ENCODE measurements at regions not wholly inside any gene's neighbourhood (a gene's known extent, or its start where the extent isn't known, plus 50 kb on each side); places are given as distances from the start of the nearest gene placed in this dataset.

DNA sequence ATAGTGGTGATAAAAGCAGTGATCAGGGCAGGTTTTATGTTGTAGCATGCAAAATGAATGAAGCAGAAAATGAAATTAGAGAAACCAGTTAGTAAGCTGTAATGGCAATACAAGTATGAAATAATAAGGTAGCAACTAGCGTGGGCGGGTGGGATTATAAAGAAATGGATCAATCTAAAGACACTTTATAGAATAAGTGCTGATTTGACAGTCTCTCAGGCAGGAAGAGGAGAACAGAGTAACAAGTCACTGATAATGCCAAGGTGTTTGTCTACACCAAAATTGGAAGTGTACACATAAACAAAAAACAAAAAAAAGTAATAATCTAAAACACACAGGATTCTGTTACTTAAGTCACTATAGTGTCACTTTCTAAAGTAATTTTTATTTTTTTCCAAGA lies 51.0 kb upstream of the PCBP1 start:
- peak overlapping the region in 1 of 3 donors; percentile 51 for H3K27ac Mint-ChIP-seq
- no peaks in the 10 kb centered on the region for H3K9me3 Mint-ChIP-seq
- Histone ChIP-seq H3K36me3 (ENCODE audit: control insufficient read depth, insufficient read depth, low read length) (peaks cover 10% of the 10 kb centered on the region), H3K9me3 (ENCODE audit: control insufficient read depth in 2 of 2, low read length in 2 of 2) (no peaks in the 10 kb centered on the region), H3K27ac (ENCODE audit: insufficient read depth, low read length, poor library complexity, severe bottlenecking) (peak overlapping the region; percentile 7), H3K27me3 (ENCODE audit: control insufficient read depth, insufficient read depth, low read length) (no peaks in the 10 kb centered on the region), H3K4me1 (ENCODE audit: control insufficient read depth, insufficient read depth, low read length, poor library complexity, severe bottlenecking) (no peaks in the 10 kb centered on the region), H3K4me3 (ENCODE audit: low read depth, low read length) (no peak overlapping the region)
- H3K27me3 Mint-ChIP-seq = no peaks in the 10 kb centered on the region
- no peak for DNase-seq
- peaks cover 0 to 20% (median 6%) of the 10 kb centered on the region in 4 donors for H3K4me1 Mint-ChIP-seq
- peaks cover 27% of the 10 kb centered on the region for H3K36me3 Mint-ChIP-seq
- no peak for ATAC-seq (ENCODE audit: low read depth in 2 of 2)
- H3K4me3 Mint-ChIP-seq = no peak overlapping the region

GRCh38 chr2:70035344-70035844 lies 51.9 kb upstream of the PCBP1 start:
- H3K27ac Mint-ChIP-seq = no peak overlapping the region
- H3K9me3 Mint-ChIP-seq = no peaks in the 10 kb centered on the region
- Histone ChIP-seq H3K9me3 (ENCODE audit: control insufficient read depth in 2 of 2, low read length in 2 of 2) (no peaks in the 10 kb centered on the region), H3K4me3 (ENCODE audit: low read depth, low read length) (no peak overlapping the region), H3K27ac (ENCODE audit: insufficient read depth, low read length, poor library complexity, severe bottlenecking) (no peak overlapping the region), H3K4me1 (ENCODE audit: control insufficient read depth, insufficient read depth, low read length, poor library complexity, severe bottlenecking) (no peaks in the 10 kb centered on the region), H3K27me3 (ENCODE audit: control insufficient read depth, insufficient read depth, low read length) (no peaks in the 10 kb centered on the region), H3K36me3 (ENCODE audit: control insufficient read depth, insufficient read depth, low read length) (peaks cover 10% of the 10 kb centered on the region)
- no peaks in the 10 kb centered on the region for H3K27me3 Mint-ChIP-seq
- peaks cover 32% of the 10 kb centered on the region for H3K36me3 Mint-ChIP-seq
- no peak for DNase-seq
- peaks cover 0 to 20% (median 5%) of the 10 kb centered on the region in 4 donors for H3K4me1 Mint-ChIP-seq
- no peak for ATAC-seq (ENCODE audit: low read depth in 2 of 2)
- H3K4me3 Mint-ChIP-seq = no peak overlapping the region

- Histone ChIP-seq H3K4me1 (ENCODE audit: control insufficient read depth, insufficient read depth, low read length, poor library complexity, severe bottlenecking) (no peaks in the 10 kb centered on the region), H3K27me3 (ENCODE audit: control insufficient read depth, insufficient read depth, low read length) (no peaks in the 10 kb centered on the region), H3K27ac (ENCODE audit: insufficient read depth, low read length, poor library complexity, severe bottlenecking) (no peak overlapping the region), H3K36me3 (ENCODE audit: control insufficient read depth, insufficient read depth, low read length) (peaks cover 8% of the 10 kb centered on the region), H3K9me3 (ENCODE audit: control insufficient read depth in 2 of 2, low read length in 2 of 2) (no peaks in the 10 kb centered on the region), H3K4me3 (ENCODE audit: low read depth, low read length) (no peak overlapping the region)
- Mint-ChIP-seq H3K9me3 (no peaks in the 10 kb centered on the region), H3K27ac (peak overlapping the region in 2 of 3 donors; percentile 36 to 66), H3K36me3 (peaks cover 27% of the 10 kb centered on the region), H3K4me1 (peaks cover 0 to 8% (median 2%) of the 10 kb centered on the region in 4 donors), H3K27me3 (no peaks in the 10 kb centered on the region), H3K4me3 (no peak overlapping the region)
- no peak for DNase-seq
- no peak for ATAC-seq (ENCODE audit: low read depth in 2 of 2)
Observed at GRCh38 chr2:70030724-70031420, 56.4 kb upstream of the PCBP1 start.

- H3K9me3 Mint-ChIP-seq = no peaks in the 10 kb centered on the region
- H3K4me3 Mint-ChIP-seq = no peak overlapping the region
- ATAC-seq (ENCODE audit: low read depth in 2 of 2) (peak in 1 of 2 donors; percentile 34), DNase-seq (no peak)
- H3K4me1 Mint-ChIP-seq = peaks cover 0 to 9% (median 1%) of the 10 kb centered on the region in 4 donors
- no peak overlapping the region for H3K27ac Mint-ChIP-seq
- Histone ChIP-seq H3K27ac (ENCODE audit: insufficient read depth, low read length, poor library complexity, severe bottlenecking) (no peak overlapping the region), H3K36me3 (ENCODE audit: control insufficient read depth, insufficient read depth, low read length) (peaks cover 10% of the 10 kb centered on the region), H3K4me3 (ENCODE audit: low read depth, low read length) (no peak overlapping the region), H3K9me3 (ENCODE audit: control insufficient read depth in 2 of 2, low read length in 2 of 2) (no peaks in the 10 kb centered on the region), H3K4me1 (ENCODE audit: control insufficient read depth, insufficient read depth, low read length, poor library complexity, severe bottlenecking) (no peaks in the 10 kb centered on the region), H3K27me3 (ENCODE audit: control insufficient read depth, insufficient read depth, low read length) (no peaks in the 10 kb centered on the region)
- H3K36me3 Mint-ChIP-seq = peaks cover 32% of the 10 kb centered on the region
- no peaks in the 10 kb centered on the region for H3K27me3 Mint-ChIP-seq
Observed at GRCh38 chr2:70029814-70030409, 57.4 kb upstream of the PCBP1 start.

DNA sequence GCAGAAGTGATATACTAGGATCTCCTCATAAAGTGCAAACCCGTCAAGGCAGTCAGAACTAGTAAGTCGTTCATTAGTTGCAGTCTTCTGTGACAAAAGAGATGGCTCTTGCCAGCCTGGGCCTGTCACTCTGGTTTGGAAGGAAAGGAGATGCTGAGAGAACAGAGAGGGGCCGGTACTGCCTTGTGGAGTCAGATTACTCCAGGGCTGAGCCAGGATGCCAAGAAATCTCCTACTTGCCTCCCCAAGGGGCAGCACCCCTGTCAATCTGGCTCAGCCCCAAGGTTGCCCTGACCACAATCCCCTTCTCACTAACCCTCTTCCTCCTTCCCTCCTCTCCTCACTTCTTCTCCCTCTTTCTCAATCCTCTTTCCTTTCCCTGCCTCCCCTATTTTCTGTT lies 62.9 kb upstream of the ASPRV1 start:
- peaks cover 5% of the 10 kb centered on the region for H3K36me3 ChIP-seq (ENCODE audit: control insufficient read depth, insufficient read depth, low read length)
- H3K9me3 ChIP-seq (ENCODE audit: control insufficient read depth in 2 of 2, low read length in 2 of 2) = no peaks in the 10 kb centered on the region
- Mint-ChIP-seq H3K36me3 (peaks cover 29% of the 10 kb centered on the region), H3K4me3 (no peak overlapping the region), H3K9me3 (no peaks in the 10 kb centered on the region), H3K4me1 (peaks cover 0 to 11% (median 5%) of the 10 kb centered on the region in 4 donors), H3K27me3 (no peaks in the 10 kb centered on the region), H3K27ac (peak overlapping the region in 1 of 3 donors; percentile 88)
- DNase-seq (no peak), ATAC-seq (ENCODE audit: low read depth in 2 of 2) (no peak)
- no peak overlapping the region for H3K4me3 ChIP-seq (ENCODE audit: low read depth, low read length)
- H3K27me3 ChIP-seq (ENCODE audit: control insufficient read depth, insufficient read depth, low read length) = no peaks in the 10 kb centered on the region
- no peaks in the 10 kb centered on the region for H3K4me1 ChIP-seq (ENCODE audit: control insufficient read depth, insufficient read depth, low read length, poor library complexity, severe bottlenecking)
- H3K27ac ChIP-seq (ENCODE audit: insufficient read depth, low read length, poor library complexity, severe bottlenecking) = no peak overlapping the region

DNA sequence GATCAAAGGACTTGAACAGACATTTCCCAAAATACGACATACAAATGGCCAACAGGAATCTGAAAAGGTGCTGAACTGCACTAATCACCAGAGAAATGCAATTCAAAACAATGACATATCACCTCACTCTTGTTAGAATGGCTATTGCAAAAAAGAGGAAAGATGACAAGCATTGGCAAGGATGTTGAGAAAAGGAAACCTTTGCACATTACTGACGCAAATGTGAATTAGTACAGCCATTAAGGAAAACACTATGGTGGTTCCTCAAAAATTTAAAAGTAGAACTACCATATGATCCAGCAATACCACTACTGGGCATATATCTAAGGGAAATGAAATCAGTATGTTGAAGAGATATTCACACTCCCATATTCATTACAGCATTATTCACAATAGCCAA lies 57.7 kb upstream of the ASPRV1 start:
- no peak for DNase-seq
- H3K4me3 Mint-ChIP-seq = no peak overlapping the region

GRCh38 chr2:70017962-70018361 lies 56.5 kb upstream of the ASPRV1 start:
- Histone ChIP-seq H3K36me3 (ENCODE audit: control insufficient read depth, insufficient read depth, low read length) (peaks cover 9% of the 10 kb centered on the region), H3K4me1 (ENCODE audit: control insufficient read depth, insufficient read depth, low read length, poor library complexity, severe bottlenecking) (no peaks in the 10 kb centered on the region), H3K9me3 (ENCODE audit: control insufficient read depth in 2 of 2, low read length in 2 of 2) (no peaks in the 10 kb centered on the region), H3K27me3 (ENCODE audit: control insufficient read depth, insufficient read depth, low read length) (no peaks in the 10 kb centered on the region), H3K27ac (ENCODE audit: insufficient read depth, low read length, poor library complexity, severe bottlenecking) (no peak overlapping the region), H3K4me3 (ENCODE audit: low read depth, low read length) (no peak overlapping the region)
- H3K36me3 Mint-ChIP-seq = peaks cover 47% of the 10 kb centered on the region
- no peak overlapping the region for H3K27ac Mint-ChIP-seq
- H3K4me1 Mint-ChIP-seq = peaks cover 16 to 28% (median 17%) of the 10 kb centered on the region in 4 donors
- DNase-seq = no peak
- H3K4me3 Mint-ChIP-seq = no peak overlapping the region
- ATAC-seq (ENCODE audit: low read depth in 2 of 2) = no peak
- no peaks in the 10 kb centered on the region for H3K27me3 Mint-ChIP-seq
- H3K9me3 Mint-ChIP-seq = peaks cover 0 to 10% (median 2%) of the 10 kb centered on the region in 7 donors

More for the DNA sequence above, 57.7 kb upstream of the ASPRV1 start:
- Histone ChIP-seq H3K36me3 (ENCODE audit: control insufficient read depth, insufficient read depth, low read length) (peaks cover 9% of the 10 kb centered on the region), H3K4me1 (ENCODE audit: control insufficient read depth, insufficient read depth, low read length, poor library complexity, severe bottlenecking) (no peaks in the 10 kb centered on the region), H3K4me3 (ENCODE audit: low read depth, low read length) (no peak overlapping the region), H3K27ac (ENCODE audit: insufficient read depth, low read length, poor library complexity, severe bottlenecking) (no peak overlapping the region), H3K9me3 (ENCODE audit: control insufficient read depth in 2 of 2, low read length in 2 of 2) (no peaks in the 10 kb centered on the region), H3K27me3 (ENCODE audit: control insufficient read depth, insufficient read depth, low read length) (no peaks in the 10 kb centered on the region)
- peaks cover 16 to 28% (median 16%) of the 10 kb centered on the region in 4 donors for H3K4me1 Mint-ChIP-seq
- H3K9me3 Mint-ChIP-seq = peaks cover 0 to 10% (median 2%) of the 10 kb centered on the region in 7 donors
- H3K27ac Mint-ChIP-seq = no peak overlapping the region
- peaks cover 47% of the 10 kb centered on the region for H3K36me3 Mint-ChIP-seq
- no peaks in the 10 kb centered on the region for H3K27me3 Mint-ChIP-seq
- ATAC-seq (ENCODE audit: low read depth in 2 of 2) = no peak
